Stimulated activated CD4-positive, alpha-beta T cell treated with anti-CD3 and anti-CD28 coated beads, Interleukin-2, amount 100 ng/mL, for 4 hours (primary cell): ENCODE measurements at regions not wholly inside any gene's neighbourhood (a gene's known extent, or its start where the extent isn't known, plus 50 kb on each side); places are given as distances from the start of the nearest gene placed in this dataset.

Experiments
- DNase-seq: peaks from one replicate; pipeline ENCODE4 v3.0.0-alpha.2; 2020; ENCODE audit warnings: low read depth

DNA sequence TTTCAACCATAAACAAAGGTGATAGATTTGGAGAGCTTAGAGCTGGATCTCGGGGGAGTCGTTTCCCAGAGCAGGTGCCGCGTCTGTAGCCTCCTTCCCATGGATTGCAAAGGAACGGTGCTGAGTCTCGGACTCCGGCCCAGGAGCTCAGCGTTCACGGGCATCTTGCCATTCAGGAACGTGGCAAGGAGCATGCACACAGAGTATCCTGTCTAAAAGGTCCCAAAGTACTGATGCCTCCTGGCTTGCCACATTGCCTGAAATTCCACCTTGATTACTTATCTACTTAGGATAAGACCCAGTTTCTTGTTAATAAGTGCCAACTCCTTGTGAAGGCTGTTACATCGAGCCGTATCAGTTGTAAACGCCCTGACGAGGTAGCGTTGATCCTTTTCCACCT is 197.8 kb upstream of the MYT1L start:
- DNase-seq = no peak

DNA sequence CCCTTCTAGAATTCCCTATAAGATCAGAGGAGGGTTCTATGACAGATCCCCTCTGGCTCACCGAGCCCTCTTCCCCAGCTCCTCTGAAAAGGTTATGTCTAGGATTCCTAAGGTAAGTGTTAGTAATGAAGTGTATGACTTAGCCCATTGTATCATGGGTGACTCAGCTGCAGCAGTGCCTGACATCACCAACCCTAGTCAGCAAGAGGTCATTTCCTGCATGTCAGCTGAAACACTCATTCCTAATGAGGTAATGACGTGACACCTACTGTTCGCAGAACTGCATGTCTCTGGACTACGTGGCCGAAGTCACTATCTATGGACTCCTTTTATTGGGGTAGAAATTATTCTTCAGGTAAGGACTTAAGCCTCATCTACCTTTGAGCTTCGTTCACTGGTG is 196.1 kb upstream of the MYT1L start:
- DNase-seq = no peak

DNA sequence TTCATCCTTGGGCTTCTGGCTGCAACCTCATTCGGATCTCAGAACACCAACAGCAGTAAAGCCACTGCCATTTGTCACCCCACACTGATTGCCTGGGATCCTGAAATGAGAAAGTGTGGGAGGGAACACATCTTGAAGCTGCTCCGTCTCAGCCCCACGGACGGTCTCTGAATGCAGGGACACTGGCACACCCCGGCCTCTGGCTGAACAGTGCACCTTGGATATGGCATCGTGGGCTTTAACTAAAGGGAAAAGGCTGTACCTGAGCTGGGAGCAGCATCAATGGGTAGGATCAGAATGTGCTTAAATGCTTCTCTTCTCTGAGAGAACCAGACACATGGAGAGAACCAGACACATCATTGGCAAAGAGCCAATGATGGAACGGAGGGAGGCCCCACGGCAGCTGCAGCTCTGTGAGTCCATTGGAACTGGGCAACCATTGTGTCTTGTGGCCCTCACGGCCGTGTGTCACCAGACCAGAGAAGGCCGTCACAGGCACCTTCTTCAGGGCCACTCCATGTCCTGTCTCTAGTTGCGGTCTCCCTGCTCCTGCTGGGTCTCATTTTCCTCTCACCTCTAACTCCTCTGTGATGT is 193.4 kb upstream of the MYT1L start:
- DNase-seq = no peak

DNA sequence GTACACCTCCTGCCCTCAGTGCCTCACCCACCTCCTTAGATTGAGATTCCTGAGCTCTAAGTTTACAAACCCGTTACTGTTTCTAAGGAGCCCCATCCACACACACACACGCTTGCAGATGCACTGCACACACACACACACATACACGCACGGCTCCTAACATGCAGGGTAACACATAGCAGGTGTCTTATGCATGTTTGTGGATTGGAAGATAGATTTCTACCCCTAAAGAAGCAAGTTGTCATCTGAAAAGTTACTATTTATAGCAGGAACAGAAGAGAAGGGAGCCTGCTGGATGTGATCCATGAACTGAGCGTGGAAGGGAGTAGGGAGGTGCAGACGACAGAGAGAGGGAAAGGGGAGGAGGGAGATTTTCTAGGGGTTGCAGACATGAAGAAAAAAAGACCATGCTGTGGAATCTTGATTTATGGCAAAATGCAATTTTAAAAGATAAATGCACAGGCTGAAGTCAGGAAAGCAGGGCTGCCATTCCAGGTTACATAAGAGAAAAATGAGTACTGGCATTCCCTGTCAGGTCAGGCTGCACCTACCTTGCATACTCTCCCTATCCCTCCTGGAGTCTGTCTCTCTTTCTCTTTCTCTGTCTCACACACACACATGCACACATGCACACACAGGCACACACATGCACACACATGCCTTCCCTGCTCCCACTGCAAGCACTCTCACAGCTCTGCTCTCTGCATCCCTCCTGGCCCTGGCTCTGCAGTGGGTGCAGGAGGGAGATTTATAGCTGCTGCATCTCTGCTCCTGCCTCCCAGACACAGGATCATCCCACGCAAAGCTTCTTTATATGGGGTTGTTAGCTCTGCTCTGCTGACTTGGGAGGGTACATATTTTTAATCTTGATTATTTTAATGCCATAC is 192.6 kb upstream of the MYT1L start:
- no peak for DNase-seq

DNA sequence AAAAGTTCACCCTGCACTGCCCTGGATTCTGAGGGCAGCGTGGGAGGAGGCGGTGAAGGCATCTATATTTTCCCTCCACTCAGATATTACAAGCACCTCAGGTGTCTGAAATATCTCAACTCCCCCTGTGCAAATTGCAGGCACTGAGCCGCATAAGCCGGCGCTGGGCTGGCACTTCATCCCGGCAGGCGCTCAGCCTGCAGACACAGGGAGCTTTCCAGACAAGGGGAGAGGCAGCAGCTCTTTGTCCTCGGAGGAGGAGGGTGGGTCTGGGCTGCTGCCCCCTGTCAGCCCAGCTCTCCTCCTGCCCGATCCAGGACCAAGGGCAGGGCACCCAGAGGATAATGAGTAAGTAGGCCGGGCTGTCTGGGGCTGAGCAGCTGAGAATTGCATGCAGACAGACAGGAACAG is 189.3 kb upstream of the MYT1L start:
- no peak for DNase-seq

DNA sequence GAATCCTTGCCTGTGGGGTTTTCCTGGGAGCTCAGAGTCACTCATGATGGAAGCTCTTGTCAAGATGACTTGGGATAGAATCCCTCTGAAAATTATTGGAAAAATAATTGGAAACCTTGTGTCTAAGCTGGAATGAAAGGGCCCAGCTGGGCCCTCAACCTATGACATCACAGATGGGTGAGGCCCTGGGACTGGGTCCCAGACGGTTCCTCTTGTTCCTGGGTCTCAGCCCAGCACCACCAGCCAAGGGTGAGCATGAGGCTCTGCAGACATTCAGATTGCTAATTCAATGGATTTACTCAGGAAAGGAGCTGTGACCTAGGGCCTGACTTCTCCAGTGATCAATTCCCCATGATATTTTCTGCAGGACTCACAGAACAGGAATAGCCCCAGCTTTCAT is 188.3 kb upstream of the MYT1L start:
- DNase-seq = no peak

DNA sequence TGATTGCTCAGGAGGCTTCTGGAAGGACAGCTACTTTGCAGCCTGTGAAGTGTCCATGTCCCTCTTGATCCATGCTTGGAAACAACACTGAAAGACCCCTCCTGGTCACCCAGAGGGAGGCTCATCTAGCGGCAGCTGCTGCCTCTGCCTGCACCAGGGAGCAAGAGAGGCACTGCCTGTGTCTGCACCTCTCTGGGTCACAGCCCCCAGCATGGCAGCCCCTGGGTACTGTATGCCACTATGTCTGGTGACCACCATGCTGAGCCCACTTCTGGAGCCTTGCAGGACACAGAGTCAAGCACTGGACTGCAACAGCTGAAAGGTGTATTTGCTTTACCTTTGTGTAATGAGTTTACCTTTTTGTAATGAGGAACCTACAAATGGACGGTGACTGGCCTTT is 186.3 kb upstream of the MYT1L start:
- DNase-seq = no peak

DNA sequence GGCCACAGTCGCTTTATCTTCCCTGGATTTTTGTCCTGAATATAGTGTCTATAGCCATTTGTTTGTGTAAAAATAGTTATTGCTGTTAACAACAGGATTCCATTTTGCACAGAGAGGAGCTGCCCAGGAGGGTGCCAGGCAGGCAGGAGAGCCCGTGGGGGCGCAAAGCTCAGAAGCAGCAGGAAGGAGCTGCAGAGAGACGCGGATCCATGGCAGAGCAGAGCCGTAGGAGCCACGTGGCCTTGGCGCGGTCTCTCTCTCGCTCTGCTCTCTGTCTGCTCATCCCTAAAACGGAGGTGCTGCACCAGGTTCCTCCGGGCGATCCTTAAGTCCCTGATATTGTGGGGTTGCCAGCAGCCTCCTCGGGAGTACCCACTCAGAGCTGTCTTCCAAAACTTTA is 185.3 kb upstream of the MYT1L start:
- DNase-seq = no peak

DNA sequence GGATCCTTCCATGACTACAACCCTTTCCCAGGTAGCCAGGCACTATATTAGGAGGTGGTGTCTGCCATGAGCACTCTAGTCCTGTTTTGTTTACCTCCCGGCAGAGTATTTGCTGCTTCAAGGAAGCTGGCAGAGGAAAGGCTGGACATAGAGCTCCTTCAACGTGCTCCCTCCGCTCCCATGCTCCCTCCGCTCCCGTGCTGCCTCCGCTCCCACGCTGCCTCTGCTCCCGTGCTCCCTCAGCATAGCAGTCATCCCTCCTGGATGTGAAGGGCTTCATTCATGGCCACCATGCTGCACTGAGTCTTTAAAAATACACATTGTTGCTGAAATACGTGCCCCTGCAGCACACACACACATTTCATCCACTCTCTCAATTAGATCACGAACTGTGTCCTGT is 181.9 kb upstream of the MYT1L start:
- no peak for DNase-seq

DNA sequence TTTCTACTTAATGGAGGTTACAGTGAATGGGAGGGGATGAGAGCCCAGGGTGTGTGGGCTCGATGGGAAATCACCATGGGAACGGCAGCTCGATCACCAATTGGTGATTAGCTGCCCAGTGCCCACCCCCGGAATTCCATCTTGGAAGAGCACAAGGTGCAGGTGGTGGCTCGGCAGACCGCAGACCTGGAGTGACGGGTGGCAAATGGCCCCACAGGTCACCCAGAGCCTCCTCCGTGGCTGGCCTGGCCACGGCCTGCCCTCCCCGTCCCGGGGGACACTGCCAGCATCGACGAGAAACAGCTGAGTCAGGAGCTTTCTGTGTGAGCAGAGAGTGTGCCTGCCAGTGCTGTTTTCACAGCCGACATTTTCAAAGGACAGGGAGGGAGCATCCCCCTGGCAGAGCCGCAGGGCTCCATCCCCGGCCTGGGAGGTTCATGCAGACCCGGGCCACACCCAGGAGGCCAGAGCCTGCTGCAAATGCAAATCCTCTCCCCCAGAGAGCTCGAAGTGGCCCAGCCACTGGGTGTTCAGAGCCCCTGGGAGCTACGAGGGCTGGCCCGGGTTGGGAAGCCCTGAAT is 176.4 kb upstream of the MYT1L start:
- DNase-seq = no peak

DNA sequence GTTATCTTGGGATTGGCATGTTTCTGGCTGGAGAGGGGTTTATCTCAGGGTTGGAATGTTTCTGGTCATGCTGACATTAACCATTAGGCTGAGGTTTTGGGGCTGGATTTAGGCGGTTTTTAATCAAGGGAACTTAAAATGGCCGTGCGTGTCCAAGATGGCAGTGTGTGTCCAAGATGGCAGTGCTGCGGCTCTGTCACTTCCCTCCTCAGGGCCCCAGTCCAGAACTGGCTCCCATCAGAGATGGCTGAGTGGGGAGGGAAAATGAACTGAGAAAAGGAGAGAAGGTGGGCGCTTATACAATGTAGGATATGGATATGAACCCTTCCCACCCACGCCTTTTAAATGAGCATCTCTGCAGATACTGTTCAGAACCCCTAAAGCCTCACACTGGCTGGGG is 175.5 kb upstream of the MYT1L start:
- DNase-seq = no peak

DNA sequence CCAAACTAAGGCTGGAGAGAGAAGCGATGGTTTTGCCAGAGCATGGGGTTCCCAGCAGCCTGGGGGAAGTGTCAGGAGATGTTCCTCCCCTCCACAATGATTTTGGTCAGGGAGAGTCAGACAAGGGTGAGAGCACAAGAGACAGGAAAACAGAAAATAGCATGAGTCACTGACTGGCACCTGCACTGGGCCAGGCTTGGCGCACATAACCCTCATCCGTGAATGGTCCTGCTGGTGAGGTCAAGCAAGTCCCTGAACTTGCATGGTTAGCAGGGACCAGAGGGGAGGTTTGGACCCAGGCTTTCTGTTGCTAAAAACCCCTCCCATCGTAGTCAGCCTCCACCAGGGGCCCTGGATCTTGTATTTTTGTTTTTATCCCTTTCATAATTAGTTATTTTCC is 174.5 kb upstream of the MYT1L start:
- DNase-seq = no peak

DNA sequence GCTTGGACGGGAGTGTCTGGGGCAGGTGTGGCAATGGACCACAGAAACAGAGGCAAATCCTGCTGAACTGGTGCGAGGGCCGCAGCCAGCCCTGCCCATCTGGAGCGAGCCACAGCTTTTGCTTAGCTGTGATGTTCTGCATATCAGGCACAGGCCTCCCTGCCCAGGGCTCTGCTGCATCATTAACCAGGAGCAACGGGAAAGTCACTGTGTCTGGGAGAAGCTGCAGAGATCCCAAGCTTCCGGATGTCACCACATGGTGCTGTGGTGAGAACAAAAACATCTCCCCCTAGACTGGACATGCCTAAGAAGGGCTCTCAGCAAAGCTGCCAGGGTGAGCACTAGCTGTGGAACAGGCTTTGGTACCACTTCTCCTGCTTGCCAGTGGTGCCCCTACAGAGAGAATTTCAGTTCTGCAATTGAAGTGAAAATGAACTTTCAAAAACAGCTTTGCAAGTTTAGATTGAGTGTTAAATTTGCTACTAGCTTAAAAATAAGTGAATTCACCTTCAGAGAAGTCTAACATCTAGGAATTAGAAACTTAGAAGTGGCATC is 172.9 kb upstream of the MYT1L start:
- no peak for DNase-seq

DNA sequence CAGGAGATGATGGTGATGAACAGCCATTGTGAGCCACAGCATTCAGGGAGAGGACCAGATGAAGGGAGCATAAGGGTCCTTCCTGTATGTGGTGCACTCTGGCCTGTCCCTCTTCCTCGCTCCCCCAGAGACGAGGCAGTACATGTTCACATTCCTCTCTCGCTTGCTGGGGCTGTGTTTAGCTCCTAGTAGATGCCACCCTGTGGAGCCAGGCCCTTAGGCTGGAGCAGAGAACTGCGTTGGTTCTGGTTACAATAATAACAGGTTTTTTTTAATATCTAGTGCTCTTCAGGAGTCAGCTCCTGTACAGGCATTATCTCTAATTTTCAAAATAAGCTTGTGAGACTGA is 171.1 kb upstream of the MYT1L start:
- DNase-seq = no peak

DNA sequence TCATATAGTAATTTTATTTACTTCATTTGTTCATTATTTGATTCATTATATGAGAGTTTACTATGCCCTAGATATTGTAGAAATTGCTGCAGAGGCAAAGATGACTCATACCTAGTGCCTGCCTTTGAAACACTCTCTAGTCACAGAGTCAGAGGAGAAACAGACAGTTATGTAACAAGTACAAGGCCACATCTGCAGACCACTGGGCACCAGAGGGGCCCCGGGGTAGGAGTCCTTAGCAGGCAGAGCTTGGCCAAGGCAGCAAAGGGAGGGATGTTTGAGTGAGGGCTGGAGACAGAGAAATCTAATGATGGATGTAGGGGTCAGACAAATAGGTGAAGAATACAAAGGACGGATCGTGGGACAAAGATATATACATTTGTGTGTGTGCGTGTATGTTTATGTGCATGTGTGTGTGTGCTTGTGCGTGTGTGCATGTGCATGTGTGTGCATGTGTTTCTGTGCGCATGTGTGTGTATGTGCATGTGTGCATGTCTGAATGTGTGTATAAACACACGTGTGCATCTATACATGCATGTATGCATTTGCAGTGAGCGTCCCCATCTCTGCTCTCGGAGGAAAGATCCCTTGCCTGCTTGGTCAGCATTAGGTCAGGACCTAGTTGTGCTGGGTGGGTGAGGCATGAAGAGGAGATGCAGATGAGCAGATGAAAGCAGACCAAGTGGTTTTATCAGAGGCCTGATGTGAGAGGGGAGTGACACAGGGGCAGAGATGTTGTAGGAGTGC is 170.6 kb upstream of the MYT1L start:
- no peak for DNase-seq

DNA sequence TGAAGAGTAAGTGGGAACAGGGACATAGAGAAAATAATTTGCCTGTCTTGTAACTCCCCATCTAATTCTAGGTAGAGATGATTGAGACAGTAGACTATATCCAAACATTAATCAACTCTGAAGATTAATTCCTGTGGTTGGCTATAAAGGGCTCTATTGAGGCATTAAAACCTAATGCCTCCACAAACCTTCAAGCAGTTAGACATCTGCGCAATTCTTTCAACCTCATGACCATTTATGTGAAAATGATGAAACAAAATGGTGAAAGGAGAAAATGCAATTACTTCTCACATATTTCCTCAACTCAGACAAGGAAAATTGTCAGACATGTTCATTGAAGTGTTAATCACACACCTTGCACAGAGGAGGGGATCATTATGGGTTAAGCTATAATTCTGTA is 164.5 kb upstream of the MYT1L start:
- no peak for DNase-seq

DNA sequence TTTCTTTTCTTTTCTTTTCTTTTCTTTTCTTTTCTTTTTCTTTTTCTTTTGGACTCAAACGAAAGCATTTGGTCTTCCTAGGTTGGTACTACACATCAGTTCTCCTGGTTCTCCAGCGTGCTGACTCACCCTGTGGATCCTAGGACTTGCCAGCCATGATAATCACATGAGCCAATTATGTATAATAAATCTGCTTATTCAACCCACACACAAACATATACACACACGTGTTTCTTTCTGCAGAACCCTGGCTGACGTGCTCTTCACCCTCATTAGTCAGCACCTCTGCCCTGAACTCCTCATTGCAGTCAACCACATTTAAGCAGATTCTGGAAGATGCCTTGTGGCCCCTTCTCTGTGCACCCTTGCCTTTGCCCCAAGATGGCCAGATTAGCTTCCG is 162.4 kb upstream of the MYT1L start:
- DNase-seq = no peak

DNA sequence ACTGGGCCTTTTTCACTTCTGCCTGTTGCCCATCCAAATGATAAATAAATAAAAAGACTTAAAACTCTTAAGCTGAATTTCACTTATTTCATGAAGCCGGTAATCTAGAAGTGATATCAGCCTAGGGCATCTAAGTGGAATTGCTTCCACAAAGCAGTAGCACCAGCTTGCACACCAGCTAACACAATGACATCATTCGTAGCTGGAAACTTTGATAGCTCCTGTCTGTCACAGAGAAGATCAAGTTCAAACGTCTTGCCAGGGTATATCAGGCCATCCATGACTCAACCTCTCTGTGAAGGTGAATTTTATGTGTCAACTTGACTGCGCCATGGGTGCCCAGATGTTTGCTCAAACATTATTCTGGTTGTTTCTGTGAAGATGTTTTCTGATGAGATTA is 161.7 kb upstream of the MYT1L start:
- no peak for DNase-seq

DNA sequence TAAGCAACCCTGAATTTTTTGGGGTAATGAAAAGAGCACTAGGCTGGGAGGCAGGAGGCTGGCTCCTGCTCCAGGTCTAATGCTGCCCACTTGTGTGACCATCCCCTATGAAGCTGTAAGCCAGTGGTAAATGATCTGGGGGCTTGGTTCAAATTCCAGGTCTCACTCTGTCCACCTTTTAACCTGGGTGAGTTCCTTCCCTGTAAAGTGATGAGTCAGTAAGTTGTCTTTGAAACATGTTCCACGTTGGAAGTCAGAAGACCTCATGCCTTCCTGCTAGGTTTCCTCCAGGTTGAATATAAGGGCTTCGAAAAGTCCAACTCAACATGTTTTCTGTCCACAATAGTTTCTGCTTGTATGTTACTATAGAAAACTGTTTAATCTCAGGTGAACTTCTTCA is 160.9 kb upstream of the MYT1L start:
- DNase-seq = no peak

DNA sequence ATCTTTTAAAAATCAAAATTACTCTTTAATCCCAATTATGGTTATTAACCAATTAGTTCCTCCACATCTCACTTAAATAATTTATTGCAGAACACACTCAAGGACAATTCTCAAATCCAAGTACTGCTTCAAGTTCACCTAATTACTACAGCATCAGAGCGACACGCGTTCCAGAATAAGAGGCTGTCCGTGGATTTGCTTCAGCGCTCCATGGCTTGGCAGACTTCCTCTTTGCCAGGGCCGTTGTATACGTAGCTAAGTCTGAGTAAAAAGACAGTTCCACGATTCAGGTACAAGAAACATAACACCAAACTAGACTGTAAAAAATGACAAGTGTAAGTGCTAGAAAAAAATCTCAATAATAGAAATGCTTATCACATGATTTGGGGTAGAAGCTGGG is 153.2 kb upstream of the MYT1L start:
- no peak for DNase-seq

DNA sequence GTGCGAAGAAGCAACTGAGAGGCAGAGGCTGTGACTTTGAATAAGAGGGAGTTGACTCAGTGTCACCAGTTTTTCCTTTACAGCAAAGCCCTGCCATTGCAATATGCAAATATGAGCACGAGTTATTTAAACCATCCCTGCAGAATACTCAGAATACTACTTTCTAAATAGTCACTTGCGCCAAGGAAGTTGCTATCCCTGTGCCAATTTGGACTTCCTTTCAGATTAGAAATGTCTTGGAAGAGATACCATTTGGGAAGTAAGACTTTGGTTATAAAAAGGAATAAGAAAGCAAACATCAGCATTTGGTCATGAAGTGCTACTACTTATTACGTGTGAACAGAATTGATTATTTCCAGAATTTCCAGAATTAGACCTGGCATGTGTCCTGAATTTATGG is 151.8 kb upstream of the MYT1L start:
- DNase-seq = no peak

DNA sequence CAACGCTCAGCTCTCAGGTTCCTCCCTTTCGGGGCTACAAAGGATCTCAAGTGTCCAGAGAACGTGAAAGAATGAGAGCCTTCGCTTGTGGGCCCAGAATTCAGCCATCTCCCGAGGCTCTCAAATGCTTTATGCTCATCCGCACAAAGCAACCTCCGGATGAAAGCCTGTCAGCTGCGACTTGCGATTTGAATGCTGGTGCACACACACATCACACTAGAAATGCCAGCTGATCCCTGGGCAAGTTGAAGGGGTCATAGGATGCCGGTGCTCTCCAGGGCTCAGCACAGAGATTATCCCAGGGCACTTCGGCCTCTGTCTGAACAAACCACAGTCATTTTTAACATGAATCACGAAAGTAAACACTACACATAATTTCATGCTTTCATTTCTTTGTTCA is 141.8 kb upstream of the MYT1L start:
- no peak for DNase-seq

DNA sequence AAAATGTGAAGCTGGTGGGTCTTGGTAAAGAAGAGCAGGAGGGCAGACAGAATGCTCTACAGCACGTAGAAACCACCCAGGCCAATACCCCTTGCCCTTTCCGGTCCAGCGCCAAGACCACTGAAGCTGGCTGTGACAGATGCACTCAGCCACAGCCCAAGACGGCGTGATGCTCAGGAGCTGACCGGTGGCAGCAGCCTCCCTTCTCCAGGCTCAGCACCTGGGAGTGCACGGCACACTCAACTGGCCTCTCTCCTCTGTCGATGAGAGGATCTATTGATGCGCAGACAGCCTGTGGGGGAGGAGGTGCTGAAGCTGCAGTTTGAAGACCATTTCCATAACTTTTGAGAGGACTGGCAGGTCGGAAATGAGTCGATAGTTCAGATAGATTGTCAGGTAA is 141.0 kb upstream of the MYT1L start:
- DNase-seq = no peak
